Urothelium cell line (cell line): ENCODE measurements at regions not wholly inside any gene's neighbourhood (a gene's known extent, or its start where the extent isn't known, plus 50 kb on each side); places are given as distances from the start of the nearest gene placed in this dataset.

Experiments used
- DNase-seq: peaks from one replicate; pipeline ENCODE4 v3.0.0; 2011; ENCODE audit warnings: low spot score, mixed read lengths
- FAIRE-seq: peaks from 2 replicates; lab custom pipeline; 2011; peaks lifted over from hg19 to GRCh38; lab: Jason Lieb, UNC

GRCh38 chr7:145327646-145328045 lies 491.8 kb upstream of the TPK1 start:
- no peak for FAIRE-seq
- DNase-seq = no peak

DNA sequence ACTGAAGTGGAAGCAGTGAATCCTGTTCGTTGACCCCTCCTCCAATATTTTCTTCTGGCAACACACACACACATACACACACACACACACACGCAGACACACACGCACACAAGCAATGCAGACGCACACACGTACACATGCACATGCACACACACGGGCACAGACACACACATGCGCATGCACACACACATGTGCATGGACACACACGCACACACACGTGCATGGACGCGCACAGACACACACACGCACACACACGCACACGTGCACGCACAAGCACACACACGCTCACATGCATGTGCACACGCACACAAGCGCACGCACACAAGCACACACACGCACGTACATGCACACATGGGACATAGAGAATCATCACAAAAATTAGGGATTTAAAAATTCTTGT lies 488.2 kb upstream of the TPK1 start:
- FAIRE-seq (peak; percentile 50), DNase-seq (no peak)

- FAIRE-seq (no peak), DNase-seq (no peak)
Observed at GRCh38 chr7:145313551-145313950, 477.7 kb upstream of the TPK1 start.

DNA sequence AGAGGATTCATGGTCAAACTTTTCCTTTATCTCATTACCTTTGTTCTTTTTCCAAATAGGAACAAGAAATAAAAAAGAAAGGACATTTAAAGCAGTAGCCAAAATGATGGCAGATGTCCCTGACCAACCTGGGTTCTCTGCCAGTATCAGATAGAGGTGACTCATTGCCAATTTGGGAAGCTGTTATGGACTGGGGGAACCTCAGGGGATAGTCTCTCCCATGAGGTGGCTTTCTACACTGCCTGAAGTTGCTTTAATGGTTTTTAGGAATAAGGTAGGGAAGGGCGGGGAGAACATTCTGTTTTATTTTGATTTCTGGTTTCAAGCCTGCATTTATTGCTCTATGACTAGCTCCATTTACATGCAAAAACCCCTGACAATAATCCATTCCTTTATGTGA lies 457.9 kb upstream of the TPK1 start:
- DNase-seq = no peak
- FAIRE-seq = no peak

GRCh38 chr7:145293228-145293701 lies 457.4 kb upstream of the TPK1 start:
- FAIRE-seq (no peak), DNase-seq (no peak)

- DNase-seq = no peak
- FAIRE-seq = no peak
Observed at GRCh38 chr7:145289384-145289783, 453.5 kb upstream of the TPK1 start.

- FAIRE-seq = no peak
- DNase-seq = no peak
Observed at GRCh38 chr7:145276118-145276517, 440.3 kb upstream of the TPK1 start.

GRCh38 chr7:145269418-145270161 lies 433.7 kb upstream of the TPK1 start:
- no peak for FAIRE-seq
- peak; percentile 8 for DNase-seq

GRCh38 chr7:145265180-145265579 lies 429.3 kb upstream of the TPK1 start:
- DNase-seq = no peak
- no peak for FAIRE-seq

GRCh38 chr7:145263886-145264285 lies 428.0 kb upstream of the TPK1 start:
- no peak for FAIRE-seq
- no peak for DNase-seq

GRCh38 chr7:145252031-145252430 lies 416.2 kb upstream of the TPK1 start:
- DNase-seq (no peak), FAIRE-seq (no peak)

- DNase-seq = no peak
- no peak for FAIRE-seq
Observed at GRCh38 chr7:145224775-145225174, 388.9 kb upstream of the TPK1 start.

GRCh38 chr7:145219461-145219860 lies 383.6 kb upstream of the TPK1 start:
- FAIRE-seq = no peak

DNA sequence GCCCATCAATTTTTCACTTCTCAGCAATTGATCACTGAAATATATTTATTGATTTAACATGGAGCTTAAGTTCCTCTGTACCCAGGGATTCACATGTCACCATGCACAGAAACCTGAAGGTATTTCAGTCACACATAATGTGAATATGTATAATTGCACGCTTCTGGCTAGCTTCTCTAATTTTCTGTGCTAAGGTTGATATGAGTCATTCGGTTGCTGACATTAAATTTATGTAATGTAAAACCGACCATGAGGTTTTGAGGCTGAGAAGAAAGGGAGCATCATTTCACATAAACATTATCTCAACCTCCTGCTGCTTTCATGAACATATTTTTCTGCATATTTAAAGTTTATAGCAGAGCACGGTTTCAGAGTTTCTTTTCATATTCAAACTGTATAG lies 381.0 kb upstream of the TPK1 start:
- no peak for FAIRE-seq
- DNase-seq = no peak

More at GRCh38 chr7:145219461-145219860, 383.6 kb upstream of the TPK1 start:
- no peak for DNase-seq

DNA sequence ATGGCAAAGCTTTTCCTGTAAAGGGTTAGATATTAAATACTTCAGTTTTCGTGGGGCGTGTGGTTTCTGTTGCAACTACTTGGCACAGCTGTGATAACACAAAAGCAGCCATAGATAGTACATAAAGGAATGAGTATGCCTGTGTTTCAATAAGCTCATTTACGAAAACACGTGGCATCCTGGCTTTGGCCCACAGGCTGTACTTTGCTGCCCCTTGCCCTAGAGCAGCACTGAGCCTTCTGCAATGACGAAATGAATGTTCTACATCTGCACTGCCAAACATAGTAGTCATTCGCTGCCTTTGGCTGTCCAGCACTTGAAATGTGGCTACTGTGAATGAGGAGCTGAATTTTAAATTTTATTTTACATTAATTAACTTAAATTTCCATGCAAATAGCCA lies 376.2 kb upstream of the TPK1 start:
- DNase-seq (no peak), FAIRE-seq (no peak)

DNA sequence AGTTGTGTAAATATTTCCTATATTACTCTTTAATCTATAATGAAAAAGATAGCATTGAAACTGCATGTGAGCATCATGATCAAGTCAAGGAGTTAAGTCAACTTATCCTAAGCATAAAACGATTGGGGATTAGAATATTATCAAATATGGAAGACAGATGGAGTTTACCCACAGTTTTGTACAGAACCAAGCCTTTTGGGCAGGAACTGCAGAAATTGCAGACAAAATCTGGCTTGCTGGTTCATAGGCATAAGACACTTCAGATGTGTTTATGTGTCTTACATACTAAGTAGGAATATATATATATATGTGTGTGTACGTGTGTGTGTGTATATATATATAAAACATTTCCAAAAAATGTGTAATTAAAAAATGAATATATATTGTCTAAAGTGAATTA lies 375.4 kb upstream of the TPK1 start:
- DNase-seq (no peak), FAIRE-seq (no peak)

DNA sequence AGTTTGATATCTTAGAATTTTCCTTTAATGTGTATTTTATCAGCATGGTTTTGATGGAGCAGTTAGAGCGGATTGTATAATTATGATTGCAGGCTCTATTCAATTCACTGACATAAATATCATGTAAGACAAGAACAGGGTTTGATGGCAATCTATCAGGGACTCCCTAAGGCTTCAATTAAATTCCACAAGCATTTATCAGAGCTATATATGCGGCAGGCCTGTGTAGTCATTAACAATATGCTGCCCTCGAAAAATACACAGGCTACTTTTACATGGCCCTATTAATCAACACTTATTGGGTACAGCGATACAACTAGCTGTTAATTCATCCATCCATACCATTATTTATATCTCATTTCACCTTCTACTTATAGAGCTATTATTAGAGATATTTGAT lies 358.1 kb upstream of the TPK1 start:
- no peak for FAIRE-seq
- DNase-seq = no peak

DNA sequence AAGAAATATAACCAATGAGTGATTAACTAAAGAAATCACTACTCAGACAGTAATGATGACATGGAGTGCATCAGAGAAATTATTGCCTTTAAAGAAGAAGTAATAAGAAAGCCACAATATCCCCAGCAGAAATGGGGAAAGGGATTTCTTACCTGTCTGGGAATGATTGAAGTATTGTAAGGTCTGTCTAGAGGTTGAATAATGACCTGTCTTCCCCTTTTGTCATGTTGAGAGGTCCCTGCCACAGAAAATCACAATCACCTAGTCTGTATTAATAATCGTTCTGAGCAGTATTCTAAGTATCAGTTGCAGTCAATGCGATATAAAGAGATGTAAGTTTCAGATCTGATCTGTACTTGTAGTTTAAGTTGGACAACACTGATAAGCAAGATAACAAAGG lies 349.1 kb upstream of the TPK1 start:
- FAIRE-seq (no peak), DNase-seq (no peak)

DNA sequence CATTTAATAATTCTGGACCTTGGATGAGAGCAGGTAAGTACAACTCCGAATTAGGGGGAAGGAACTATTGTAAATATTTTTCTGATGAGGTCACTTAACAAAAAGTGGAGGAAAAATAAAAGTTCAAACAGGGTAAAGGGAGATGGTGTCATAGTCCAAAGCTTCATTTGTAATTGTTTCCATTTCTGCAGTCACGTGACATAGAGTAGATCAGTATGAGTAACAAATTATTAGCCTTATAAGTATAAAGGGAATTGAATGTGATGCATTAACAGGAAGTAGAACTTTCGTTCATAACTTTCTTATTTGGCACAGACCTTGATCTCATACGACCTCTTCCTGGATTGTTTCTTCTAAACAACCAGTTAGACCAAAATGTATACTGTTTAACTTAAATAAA lies 347.2 kb upstream of the TPK1 start:
- DNase-seq = peak; percentile 9

GRCh38 chr7:145175366-145175765 lies 339.5 kb upstream of the TPK1 start:
- no peak for FAIRE-seq
- DNase-seq = no peak

More for the DNA sequence above, 347.2 kb upstream of the TPK1 start:
- no peak for FAIRE-seq

DNA sequence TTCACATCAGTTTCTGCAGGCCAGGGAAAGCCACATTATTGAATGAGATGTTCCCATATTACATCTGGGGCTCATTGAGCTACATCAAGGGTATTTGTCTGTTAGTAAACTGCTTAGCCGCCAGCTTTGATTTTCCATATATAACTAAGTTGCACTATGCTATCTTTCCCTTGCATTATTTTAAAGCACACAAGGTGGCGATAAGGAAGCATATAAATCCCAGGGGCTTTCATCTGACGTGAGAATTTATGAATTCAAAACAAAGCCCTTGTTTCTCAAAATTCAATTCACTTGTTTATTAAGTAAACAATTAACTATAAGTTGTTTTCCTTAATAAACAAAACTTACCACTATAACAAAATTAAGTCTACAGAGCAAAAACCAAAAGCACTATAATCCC lies 334.1 kb upstream of the TPK1 start:
- DNase-seq (no peak), FAIRE-seq (no peak)

- DNase-seq = no peak
- FAIRE-seq = no peak
Observed at GRCh38 chr7:145168879-145169278, 333.0 kb upstream of the TPK1 start.

DNA sequence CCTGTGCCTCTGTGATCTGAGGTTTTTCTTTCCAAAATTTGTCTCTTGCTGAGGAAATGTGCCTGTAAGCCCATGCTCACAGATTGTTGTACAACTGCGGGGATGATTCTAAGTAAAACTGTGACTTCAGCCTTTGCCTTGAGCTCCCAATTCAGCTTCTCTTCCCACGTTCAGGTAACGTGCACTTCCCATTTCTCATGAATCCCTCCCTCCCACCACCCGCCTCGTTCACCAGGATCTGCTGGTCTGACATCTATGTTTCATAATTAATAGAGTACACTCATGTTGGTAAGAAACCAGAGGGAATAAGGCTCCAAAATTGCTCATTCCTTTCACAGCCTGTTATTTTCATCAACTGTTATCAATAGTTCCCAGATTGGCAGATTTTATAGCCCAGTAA lies 332.6 kb upstream of the TPK1 start:
- FAIRE-seq = no peak
- DNase-seq = no peak
